ENCODE measurements at regions not wholly inside any gene's neighbourhood (a gene's known extent, or its start where the extent isn't known, plus 50 kb on each side); places are given as distances from the start of the nearest gene placed in this dataset.

- BruUV-seq (replicated peaks), result no TSS peak
- Histone ChIP-seq H3K4me3 (ENCODE audit: low read depth in 2 of 2, low read length in 2 of 2) (no peak overlapping the region), H3K27me3 (ENCODE audit: control insufficient read depth, insufficient read depth, low read length) (no peaks in the 10 kb centered on the region), H3K4me1 (ENCODE audit: control insufficient read depth, insufficient read depth, low read length) (no peaks in the 10 kb centered on the region), H3K36me3 (ENCODE audit: control insufficient read depth, insufficient read depth, low read length) (no peaks in the 10 kb centered on the region), H3K27ac (ENCODE audit: low read length) (no peak overlapping the region), H3K9me3 (ENCODE audit: control insufficient read depth, insufficient read depth, low read depth, low read length) (no peaks in the 10 kb centered on the region)
- in situ Hi-C loops (cut with HindIII; ENCODE audit: low pct_unique_long_range_greater_than_20kb, low sequenced_read_pairs), result no loop called here
- no peak for DNase-seq (ENCODE audit: low read depth, low spot score)
- no peak for TF ChIP-seq POLR2AphosphoS5 (IDR thresholded peaks at IDR 0.05; ENCODE audit: low read depth, low read length)
- TF ChIP-seq SIN3A (IDR thresholded peaks at IDR 0.05; ENCODE audit: borderline replicate concordance, insufficient read depth, low read depth, low read length), result no peak
- TF ChIP-seq TCF7L2 (IDR thresholded peaks at IDR 0.05; ENCODE audit: low read depth, low read length), result no peak
- TF ChIP-seq CTCF (IDR thresholded peaks at IDR 0.05), result no peak
- TF ChIP-seq, protein P1, sequence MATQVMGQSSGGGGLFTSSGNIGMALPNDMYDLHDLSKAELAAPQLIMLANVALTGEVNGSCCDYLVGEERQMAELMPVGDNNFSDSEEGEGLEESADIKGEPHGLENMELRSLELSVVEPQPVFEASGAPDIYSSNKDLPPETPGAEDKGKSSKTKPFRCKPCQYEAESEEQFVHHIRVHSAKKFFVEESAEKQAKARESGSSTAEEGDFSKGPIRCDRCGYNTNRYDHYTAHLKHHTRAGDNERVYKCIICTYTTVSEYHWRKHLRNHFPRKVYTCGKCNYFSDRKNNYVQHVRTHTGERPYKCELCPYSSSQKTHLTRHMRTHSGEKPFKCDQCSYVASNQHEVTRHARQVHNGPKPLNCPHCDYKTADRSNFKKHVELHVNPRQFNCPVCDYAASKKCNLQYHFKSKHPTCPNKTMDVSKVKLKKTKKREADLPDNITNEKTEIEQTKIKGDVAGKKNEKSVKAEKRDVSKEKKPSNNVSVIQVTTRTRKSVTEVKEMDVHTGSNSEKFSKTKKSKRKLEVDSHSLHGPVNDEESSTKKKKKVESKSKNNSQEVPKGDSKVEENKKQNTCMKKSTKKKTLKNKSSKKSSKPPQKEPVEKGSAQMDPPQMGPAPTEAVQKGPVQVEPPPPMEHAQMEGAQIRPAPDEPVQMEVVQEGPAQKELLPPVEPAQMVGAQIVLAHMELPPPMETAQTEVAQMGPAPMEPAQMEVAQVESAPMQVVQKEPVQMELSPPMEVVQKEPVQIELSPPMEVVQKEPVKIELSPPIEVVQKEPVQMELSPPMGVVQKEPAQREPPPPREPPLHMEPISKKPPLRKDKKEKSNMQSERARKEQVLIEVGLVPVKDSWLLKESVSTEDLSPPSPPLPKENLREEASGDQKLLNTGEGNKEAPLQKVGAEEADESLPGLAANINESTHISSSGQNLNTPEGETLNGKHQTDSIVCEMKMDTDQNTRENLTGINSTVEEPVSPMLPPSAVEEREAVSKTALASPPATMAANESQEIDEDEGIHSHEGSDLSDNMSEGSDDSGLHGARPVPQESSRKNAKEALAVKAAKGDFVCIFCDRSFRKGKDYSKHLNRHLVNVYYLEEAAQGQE (IDR thresholded peaks at IDR 0.05; ENCODE audit: insufficient read depth in 1 of 2, low read depth in 2 of 2, low read length in 1 of 2), result no peak
- no peak for ATAC-seq
- intact Hi-C loops (cut with micrococcal nuclease; ENCODE audit: unreplicated experiment), result no loop called here
- CTCF ChIA-PET, result no interaction called here
- POLR2A ChIA-PET, result no interaction called here
Observed at GRCh38 chr4:65918872-65919271, 248.6 kb upstream of the EPHA5 start.

DNA sequence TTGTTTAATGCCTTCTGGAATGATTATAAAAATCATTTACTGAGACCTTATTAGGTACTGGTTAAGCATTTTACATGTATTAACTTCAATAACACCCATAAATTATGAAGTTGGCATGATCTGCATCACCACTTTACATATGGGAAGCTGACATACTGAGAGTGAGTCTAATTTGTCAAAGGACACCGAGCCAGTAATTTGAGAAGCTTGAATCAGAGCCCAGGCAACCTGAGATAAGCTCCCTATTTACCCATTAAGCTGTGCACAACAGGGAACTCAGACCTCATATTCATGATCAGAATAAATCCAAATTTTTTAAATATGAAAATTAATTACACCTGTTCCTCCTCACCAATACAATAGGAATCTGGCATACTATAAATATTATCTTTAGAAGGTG is 247.9 kb upstream of the EPHA5 start:
- no peaks in the 10 kb centered on the region for H3K27me3 ChIP-seq (ENCODE audit: control insufficient read depth, insufficient read depth, low read length)
- TF ChIP-seq TCF7L2 (IDR thresholded peaks at IDR 0.05; ENCODE audit: low read depth, low read length) (no peak), CTCF (IDR thresholded peaks at IDR 0.05) (no peak), POLR2AphosphoS5 (IDR thresholded peaks at IDR 0.05; ENCODE audit: low read depth, low read length) (no peak), SIN3A (IDR thresholded peaks at IDR 0.05; ENCODE audit: borderline replicate concordance, insufficient read depth, low read depth, low read length) (no peak)
- TF ChIP-seq, protein P1 (IDR thresholded peaks at IDR 0.05; ENCODE audit: insufficient read depth in 1 of 2, low read depth in 2 of 2, low read length in 1 of 2), result no peak
- no TSS peak for BruUV-seq (replicated peaks)

More for the DNA sequence above, 247.9 kb upstream of the EPHA5 start:
- CTCF ChIA-PET, result no interaction called here
- POLR2A ChIA-PET, result no interaction called here
- no peak overlapping the region for H3K4me3 ChIP-seq (ENCODE audit: low read depth in 2 of 2, low read length in 2 of 2)
- no peaks in the 10 kb centered on the region for H3K36me3 ChIP-seq (ENCODE audit: control insufficient read depth, insufficient read depth, low read length)
- DNase-seq (ENCODE audit: low read depth, low spot score) (no peak), ATAC-seq (no peak)
- H3K27ac ChIP-seq (ENCODE audit: low read length), result no peak overlapping the region
- no peaks in the 10 kb centered on the region for H3K4me1 ChIP-seq (ENCODE audit: control insufficient read depth, insufficient read depth, low read length)
- no peaks in the 10 kb centered on the region for H3K9me3 ChIP-seq (ENCODE audit: control insufficient read depth, insufficient read depth, low read depth, low read length)
- in situ Hi-C loops (cut with HindIII; ENCODE audit: low pct_unique_long_range_greater_than_20kb, low sequenced_read_pairs) (no loop called here), intact Hi-C loops (cut with micrococcal nuclease; ENCODE audit: unreplicated experiment) (no loop called here)

Data from Panc1 (cell line).